HG03460 (cell line): ENCODE measurements at regions not wholly inside any gene's neighbourhood (a gene's known extent, or its start where the extent isn't known, plus 50 kb on each side); places are given as distances from the start of the nearest gene placed in this dataset.

ENCODE experiments used
- ATAC-seq: cut with Tn5 transposase; IDR thresholded peaks from one replicate; pipeline ENCODE4 v1.9.1; 2021; ENCODE audit not compliant: unreplicated experiment

DNA sequence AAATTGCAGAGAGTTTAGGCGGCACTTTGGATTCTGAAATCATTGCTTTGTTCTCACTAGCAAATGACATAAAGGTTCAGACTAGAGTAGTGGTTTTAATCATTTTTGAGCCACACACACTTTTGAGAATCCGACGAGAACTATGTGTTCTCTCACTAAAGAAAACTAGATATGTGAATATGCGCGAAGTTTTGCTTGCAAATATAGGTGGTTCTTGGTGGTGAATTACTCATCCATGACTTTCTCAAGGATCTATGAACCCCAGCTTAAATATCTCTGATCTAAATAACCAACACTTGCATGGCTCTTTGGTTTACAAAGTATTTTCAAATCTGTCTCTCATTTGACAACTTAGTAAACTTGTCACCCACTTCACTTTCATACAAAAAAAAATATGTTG, 54.8 kb downstream of the NOG start:
- no peak for ATAC-seq

DNA sequence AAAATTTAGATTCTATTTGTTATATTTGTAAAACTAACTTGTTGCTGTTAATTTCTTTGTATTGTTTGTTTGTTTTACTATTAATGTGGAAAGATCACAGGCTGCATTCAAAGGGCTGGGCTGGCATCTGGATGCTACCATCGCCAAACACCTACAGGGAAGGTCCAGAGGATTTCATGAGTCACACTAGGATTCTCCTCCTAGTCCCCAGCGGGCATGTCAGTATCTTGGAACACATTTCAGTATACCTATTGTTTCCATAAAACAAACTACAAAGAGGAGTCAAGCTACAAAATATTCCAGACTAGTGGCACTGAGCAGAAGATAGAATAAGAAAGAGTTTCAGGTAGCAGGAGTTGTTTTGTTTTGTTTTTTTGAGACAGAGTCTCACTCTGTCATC, 55.3 kb downstream of the NOG start:
- ATAC-seq: no peak

DNA sequence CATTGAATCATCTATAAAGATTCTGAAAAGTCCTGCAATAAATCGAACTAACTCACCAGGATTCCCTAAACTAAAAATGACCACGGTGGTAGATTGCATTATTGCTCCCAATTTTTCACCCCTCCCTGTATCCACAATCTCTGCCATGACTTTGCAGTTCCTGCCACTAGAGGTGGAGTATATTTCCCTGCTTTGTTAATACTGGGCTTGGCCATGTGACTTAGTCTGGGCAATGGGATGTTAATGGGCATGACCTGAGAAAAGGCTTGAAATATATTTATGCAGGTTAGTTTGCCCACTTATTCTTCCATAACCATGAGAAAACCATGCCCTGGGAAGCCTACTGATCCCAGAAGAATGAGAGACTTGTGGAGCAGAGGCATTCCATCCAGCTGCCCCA, 59.1 kb downstream of the NOG start:
- no peak for ATAC-seq

DNA sequence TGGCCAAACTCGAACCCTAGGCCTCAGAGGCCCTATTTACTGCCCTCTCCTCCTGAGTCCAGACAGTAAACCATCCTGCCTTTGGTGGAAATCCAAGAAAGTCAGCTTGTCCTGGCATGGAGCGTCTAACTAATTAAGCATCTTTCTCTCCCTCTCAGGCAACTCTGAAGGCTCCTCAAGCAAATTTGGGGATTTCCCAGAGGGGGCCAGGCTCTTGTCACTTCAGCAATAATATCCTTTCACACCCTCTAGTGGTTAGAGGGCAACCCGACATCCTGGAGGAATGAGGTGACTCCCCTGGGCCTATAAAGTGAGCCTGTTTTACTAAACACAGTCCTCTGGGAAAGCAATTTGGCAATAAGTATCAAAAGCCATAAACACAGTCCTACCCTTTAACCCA, 60.4 kb downstream of the NOG start:
- ATAC-seq: peak; percentile 95

DNA sequence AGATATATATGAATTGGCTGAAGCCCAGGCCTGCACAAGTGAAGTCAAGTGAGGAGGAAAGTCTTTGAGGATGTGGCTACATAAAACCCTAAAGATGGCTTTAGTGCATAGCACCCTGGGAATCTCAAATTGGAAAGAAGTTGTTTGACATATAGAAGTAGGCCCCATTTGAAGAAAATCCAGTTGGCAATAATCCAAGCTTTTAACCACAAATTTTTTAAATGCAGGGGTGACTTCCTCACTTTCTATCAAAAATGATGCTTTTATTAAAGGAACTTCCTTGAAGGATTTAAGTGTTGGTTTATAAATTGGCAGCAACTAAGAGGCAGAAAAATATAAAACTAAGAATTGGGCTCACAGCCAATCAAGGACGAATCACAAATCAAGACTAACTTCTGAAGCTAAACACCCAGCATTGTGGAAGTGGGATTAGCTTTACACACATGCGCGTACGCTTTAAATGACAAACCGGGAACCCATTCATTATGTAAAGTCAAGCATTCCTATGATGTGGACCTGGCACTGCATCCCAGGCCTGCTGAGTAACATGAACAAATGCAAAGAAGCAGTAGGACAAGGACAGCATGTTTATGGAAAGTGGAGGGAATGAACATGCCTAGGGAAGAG, 63.3 kb downstream of the NOG start:
- ATAC-seq: no peak

DNA sequence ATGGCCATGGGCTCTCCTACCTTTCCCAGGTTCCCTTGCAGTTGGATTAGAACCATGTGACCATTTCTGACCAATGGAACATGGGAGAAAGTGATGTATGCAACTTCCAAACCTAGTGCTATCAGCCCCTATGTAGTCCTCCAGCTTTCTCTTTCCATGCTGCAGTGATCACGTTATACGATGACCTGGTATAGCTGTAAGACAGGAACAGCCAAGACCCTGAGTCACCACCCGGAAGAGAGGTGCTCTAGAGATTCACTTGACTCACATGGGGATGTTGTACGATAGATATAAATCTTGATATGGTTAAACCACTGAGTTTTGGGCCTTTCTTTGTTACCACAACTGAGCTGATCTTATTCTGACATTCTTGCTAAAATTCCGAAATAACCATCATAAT, 65.1 kb downstream of the NOG start:
- ATAC-seq: no peak

DNA sequence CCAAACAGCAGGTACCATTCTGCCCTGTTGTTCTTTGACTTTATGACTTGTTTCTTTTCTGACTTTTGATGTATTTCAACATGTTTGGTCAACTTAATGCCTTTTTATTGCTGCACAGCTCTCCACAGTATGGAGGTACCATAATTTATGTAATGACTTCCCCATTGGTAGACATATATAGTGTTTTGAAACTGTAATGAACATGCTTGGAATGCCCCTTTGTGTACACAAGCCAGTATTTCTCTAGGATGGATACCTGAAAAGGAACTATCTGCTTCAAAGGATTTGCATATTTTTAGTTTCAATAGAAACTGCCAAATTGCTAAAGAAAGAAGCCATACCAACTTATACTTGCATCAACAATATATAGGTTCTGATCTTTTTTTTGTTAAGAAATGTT, 66.1 kb downstream of the NOG start:
- no peak for ATAC-seq

DNA sequence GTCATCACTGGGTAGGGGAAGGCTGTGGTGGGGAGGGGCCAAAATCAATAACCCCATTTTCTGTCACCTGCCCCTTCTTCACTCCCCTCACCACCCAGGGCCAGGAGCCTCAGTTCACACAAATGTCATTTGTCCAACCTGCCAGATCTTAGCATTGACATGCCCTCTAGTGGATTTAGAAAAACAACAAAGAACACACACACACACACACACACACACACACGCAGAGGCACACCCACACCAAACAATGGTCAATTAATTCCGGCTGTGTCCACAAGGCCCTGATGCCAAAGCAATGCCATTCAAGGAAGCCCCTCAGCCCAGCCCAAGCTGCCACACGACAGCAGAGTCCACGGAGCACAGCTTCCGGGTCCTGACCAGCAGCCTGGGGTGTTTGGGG, 68.4 kb downstream of the NOG start:
- no peak for ATAC-seq

DNA sequence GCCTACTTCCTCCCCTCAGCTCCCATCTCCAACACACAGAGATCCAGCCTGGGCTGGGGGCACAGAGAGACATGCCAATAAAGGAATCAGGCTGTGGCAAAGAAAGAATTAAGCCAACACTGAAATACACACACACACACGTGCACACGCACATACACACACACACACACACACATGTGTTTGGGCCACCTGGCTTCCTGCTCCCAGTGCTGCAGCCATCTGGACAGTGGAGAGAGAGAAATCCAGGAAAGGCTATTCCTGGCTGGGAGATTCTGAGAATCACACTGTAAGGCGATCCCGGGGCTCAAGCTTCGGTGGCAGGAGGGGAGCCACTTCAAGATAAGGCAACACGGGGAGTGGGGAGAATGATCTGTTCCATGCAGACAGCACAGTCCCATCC, 72.4 kb downstream of the NOG start:
- no peak for ATAC-seq

DNA sequence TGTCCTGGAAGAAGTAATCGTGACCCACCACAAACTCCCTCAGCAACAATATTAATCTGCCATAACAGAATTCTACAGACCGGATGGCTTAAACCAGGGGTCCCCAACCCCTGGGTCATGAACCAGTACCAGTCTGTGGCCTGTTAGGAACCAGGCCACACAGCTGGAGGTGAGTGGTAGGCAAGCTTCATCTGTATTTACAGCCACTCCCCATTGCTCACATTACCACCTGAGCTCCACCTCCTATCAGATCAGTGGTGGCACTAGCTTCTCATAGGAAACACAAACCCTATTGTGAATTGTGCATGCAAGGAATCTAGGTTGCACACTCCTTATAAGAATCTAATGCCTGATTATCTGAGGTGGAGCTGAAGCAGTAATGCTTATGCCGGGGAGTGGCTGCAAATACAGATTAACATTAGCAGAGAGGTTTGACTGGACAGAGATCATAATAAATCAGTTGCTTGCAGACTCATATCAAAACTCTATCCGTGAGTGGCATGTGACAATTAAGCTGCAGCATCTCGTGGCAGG, 74.5 kb downstream of the NOG start:
- ATAC-seq: no peak

DNA sequence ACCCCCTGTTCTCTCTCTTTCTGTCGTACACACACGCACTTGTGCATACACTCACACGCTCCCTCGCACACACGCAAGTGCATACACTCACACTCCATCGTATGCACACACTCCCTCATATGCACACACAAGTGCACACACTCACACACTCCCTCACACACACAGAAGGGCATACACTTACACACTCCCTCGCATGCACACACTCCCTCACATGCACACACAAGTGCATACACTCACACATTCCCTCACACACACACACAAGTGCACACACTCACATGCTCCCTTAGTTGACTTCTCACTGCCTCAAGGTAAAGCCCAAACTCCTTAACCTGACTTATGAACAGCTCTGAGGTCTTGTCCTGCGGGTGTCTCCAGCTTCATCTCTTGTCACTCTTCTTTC, 78.7 kb downstream of the NOG start:
- no peak for ATAC-seq

DNA sequence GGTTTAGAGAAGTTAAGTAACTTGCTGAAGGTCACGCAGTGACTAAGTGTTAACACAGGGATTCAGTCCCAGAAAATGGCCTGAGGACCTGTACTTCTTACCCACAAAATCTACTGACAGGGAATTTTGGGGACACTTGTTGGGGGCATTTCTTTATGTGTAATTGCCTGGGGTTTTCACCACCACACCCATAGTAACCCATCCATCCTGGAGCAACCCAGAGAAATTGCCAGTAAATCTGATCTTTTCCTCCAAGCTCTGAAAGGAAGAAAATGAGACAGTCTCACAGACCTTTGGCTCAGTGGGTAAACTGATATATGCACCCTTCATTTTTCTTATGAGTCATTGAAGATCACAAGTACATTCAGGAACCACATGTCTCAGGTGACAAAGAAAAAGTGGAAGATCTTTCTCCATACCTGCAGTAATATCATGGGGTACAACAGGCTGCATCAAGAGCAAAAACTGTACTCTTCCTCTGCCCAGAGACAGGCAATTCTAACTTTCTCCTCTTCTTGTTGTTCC, 81.0 kb downstream of the NOG start:
- no peak for ATAC-seq

DNA sequence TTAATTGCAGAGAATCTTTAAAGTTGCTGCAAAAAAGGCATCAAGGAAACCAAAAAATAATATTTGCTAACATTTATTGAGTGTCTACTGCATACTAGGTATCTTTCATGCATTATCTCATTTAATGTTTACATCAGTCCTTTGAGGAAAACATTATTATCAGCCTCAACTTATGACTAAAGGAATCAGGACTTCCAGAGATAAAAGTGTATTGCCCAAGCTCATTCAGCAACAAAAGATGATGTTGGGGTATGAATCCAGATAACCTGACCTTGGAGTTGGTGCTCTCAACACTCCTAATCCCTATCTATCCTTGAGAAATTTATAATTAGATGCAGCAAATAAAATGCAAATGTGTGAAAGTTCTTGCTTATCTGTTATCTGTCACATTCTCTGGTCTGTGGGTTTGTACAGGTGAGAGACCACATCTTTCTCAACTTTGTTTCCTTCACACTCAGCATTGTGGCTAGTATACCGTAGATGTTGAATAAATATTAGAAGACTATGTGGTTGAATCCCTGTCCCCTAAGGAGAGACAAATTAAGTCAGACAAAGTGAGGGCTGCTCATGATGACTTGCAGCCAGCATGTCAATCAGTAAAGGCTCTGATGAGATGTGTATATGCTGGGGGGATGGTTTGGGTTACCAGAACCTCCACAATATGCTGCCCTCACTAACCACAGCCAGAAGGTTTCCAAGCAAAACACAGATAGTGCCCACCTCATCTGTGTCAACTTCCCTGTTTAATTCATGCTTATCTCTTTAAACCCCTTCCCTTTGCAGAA, 82.6 kb downstream of the NOG start:
- ATAC-seq: no peak

DNA sequence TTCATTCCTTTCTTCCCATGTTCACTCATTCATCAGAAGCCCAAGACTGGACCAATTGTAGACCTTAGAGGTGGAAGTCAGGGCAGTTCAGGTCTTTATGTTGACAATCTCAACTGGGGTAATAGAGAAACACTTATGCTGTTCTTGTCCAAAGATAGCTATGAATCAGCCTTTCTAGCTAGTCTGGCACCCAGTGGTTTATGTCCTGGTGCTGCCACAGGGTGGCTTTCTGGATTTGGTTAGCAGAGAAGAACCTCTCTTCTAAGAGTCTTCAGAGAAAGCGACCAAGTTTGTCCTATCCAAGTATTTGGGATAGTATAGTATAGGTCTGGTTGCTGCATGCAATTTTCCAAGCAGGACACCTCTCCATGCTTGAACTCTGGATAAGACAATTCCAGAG, 83.3 kb downstream of the NOG start:
- ATAC-seq: no peak

DNA sequence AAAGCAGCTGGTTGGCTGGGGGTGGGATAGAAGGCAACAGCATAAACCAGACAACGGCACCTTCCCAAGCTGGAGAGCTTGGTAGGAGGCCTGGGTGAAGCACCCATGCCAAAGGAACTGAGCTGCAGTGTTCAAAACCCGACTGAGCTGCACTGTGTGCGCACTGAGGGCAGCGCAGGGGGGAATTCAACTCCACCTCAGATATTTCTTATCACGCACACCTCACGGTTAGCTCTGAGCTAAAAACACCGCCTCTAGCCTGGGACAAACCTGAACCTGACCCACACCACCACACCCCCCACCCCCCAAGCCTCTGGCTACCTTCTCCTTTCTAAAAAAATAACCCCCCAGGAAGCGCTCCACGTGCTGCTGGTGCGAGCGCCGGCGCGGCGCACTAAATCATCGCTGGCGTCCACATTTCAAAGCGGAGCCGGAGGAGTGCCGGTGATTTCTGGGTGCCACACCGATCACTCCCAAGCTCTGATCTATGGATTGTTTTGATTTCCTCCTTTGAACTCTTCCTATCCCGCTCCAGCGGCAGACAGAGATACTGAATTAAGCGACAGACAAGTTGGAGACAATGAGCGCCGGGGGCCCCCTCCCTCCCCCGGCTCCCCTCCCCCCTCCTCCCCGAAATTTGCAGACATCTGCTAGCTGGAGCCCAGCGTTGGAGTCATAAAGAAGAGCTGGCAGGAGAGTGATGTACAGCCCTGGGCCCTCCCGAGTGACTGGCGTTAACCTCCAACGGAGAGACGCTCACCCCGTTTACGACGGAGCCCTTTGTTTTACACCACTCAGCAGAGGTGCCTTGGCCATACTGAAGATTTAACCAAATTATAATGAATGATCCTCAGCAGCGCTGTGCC, 85.0 kb downstream of the NOG start:
- no peak for ATAC-seq

DNA sequence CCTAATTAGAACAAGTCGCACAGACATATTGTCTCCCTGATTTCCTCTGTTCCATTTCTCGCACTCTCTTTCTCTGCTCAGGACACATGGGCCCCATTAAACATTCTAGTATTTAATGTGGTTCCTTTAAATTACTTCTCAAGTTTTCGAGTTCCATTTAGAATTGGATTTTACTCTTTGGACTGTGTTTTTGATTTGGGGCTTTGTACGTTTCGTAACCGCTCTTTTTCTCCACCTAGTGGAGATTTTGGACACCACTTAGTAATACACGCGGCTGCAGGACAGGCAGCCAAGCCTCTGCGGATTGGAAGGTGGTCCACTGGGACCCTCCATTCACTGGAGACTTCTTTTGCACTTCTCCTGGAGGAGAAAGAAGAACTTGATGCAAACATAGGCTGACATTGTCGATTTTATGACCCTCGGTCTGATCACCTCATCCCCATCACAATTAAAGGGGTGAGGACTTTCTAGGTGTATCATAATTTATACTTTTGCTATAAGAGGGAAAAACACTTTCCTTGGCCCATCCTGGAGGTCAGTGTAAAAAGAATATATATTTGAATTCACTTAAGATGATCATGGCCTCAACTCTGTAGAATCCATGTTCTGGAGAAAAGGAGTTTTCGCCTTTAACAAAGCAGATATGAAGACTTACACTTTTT, 85.7 kb downstream of the NOG start:
- ATAC-seq: no peak

DNA sequence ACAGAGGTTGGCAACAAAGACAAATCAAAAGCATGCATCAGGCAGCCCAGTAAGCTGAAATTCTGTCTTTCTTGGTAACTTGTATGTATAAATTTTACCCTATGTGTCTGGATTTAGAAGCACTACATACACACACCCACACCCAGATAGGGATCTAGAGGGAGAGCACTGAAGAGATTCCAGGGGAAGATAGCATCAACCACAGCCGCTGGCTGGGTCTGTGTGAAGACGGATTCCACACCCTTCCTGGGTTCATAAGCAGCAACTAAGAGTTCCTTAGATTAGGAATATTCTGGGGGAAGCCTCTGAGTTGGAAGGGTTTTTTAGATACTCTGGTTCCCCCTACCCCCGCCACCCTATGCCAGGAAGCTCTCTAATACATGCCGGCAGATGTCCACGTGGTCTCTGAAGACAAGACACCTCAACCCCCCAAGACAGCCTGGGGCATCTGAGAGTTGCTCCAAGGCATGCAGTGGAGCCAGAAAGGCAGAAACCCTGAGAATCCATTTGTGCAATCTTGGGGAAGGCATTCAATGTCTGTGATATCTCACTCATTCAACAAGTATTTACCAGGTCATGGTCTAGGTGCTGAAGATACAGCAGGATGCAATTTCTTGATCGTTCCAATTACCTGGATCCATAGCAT, 86.4 kb downstream of the NOG start:
- no peak for ATAC-seq

DNA sequence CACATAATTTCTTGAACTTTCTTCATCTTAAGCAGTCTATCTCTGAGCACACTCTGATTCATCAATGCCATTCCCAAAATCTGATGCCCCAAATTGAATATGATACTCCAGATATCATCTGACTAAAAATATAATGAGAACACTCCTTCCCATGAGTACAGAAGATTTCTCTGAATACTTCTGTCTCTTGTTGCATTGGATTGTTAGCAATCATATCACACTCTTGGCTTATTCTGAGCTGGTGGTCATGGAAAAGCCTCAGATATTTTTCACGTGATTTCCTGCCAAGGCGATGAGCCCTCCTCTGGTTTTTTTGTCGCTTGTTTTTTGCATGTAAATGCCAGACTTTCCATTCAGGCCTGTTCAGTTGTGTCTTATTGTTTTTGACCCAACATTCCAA, 87.2 kb downstream of the NOG start:
- no peak for ATAC-seq

DNA sequence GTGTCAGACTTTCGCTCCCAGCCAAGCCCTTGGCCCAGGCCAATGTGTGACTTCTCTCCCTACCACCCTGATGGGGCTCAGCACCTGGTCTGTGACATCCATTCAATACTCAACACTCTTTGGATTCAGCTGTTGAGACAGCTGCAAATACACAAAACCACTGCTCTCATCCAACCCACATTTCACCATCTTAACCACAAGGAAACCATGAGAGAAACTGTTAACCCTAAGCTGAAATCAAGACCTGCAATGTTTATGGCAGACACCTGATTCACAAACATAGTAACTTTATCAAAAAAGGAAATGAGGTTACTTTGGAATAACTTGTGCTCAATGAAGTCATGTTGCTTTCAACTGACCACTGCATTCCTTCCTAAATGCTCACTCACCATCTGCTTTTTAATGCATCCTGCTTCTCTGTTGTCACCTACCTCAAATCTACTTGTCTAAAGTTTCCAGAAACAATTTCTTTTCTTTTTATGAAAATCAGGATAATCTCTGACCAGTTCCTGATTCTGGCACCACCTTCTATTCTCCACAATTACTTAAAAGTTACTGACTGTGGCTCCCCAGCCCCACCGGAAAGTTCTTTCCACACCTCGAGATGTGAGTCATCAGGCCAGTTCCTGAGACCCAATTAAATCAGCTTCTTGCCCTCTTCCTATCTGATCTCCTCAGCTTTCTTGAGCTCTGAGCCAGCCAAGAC, 88.2 kb downstream of the NOG start:
- ATAC-seq: no peak

DNA sequence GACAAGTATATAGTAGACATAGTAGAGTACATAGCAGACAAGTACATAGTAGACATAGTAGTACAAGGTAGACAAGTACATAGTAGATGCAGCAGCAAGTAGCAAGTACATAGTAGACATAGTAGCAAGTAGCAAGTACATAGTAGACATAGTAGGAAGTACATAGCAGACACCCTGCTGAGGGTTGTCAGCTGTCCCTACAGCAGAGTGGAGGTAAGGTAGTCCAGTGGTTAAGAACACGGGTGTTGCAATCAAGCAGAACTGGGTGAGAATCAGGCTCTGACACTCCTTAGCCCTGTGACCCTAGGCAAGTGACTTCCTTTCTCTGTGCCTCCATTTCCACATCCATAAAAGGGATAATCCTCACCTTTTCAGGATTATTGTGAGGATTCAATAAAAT, 94.7 kb downstream of the NOG start:
- no peak for ATAC-seq
